DMS114 treated with DMSO at 0.1 percent for 48 hours (cell line): ENCODE measurements at regions not wholly inside any gene's neighbourhood (a gene's known extent, or its start where the extent isn't known, plus 50 kb on each side); places are given as distances from the start of the nearest gene placed in this dataset.

Source experiments
- DNase-seq: peaks from one replicate; lab custom pipeline; 2025; ENCODE audit not compliant: unreplicated experiment; lab: John Stamatoyannopoulos, UW

DNA sequence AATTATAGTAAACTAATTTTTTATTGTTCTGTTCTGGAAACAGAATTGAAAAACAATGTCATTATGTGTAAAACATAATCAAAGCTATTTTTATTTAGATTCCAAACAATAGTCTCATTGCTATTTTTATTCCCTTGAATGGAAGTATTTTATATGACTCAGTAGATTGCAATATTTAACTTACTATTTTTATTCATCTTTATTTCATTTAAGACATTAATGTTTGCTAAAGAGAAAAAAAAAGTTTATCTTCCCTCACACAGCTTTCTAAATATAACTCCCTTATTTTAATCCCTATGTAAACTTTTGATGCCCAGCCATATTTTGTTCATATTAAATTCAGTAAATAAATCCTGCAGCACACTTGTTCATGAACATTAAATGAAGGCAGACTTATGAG lies 622.4 kb downstream of the SLC6A15 start:
- no peak for DNase-seq

DNA sequence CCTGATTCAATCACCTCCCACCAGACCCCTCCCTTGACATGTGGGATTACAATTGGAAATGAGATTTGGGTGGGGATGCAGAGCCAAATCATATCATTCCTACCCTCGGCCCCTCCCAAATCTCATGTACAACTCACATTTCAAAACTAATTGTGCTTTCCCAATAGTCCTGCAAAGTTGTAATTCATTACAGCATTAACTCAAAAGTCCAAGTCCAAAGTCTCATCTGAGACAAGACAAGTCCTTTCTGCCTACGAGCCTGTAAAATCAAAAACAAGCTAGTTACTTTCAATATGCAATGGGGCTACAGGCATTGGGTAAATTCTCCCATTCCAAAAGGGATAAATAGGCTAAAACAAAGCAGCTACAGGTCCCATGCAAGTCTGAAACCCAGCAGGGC lies 634.6 kb downstream of the SLC6A15 start:
- DNase-seq = no peak

DNA sequence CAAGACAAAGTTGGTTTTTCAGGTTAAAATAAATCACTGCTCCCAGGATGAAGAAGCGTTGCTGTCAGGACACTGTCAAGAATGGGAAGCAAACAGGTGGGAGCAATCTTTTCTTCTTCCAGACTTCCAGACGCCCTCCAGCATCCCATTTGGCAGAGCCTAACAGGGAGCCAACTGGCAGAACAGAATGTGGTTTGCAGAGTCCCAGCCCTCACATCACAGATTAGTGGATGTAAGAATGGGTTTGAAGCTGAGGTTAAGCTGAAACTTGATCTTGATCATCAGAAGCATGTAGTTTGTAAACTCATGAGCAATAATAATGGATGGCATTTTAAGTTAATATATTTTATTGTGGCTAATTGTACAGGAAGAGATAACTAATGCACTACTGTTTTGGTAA lies 636.4 kb downstream of the SLC6A15 start:
- DNase-seq = no peak

- no peak for DNase-seq
These were observed 640.3 kb downstream of the SLC6A15 start for GRCh38 chr12:84272324-84272723.

GRCh38 chr12:84270470-84271140 lies 642.0 kb downstream of the SLC6A15 start:
- DNase-seq = no peak

- DNase-seq = no peak
These were observed 664.7 kb downstream of the SLC6A15 start for GRCh38 chr12:84247931-84248330.

- no peak for DNase-seq
These were observed 668.9 kb downstream of the SLC6A15 start for GRCh38 chr12:84243686-84244085.

- DNase-seq = no peak
These were observed 689.8 kb downstream of the SLC6A15 start for GRCh38 chr12:84222841-84223240.

DNA sequence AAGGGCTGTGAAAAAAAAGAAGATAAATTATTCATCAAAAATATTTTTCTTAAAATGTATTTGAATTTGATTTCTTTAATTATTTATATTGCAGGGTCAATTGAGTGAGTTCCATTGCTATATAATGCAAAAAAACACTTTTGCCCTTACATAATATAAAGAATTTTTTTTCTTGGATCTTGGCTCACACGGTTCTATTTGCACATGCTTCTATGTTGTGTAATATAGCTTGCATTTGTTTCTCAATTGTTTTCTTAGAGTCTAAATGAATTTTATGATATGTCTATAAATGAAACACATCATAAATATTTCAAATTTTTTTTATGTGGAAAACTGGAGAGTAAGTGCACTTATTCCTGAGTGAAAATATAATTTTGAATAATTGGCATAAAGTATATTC lies 694.2 kb downstream of the SLC6A15 start:
- DNase-seq = no peak

DNA sequence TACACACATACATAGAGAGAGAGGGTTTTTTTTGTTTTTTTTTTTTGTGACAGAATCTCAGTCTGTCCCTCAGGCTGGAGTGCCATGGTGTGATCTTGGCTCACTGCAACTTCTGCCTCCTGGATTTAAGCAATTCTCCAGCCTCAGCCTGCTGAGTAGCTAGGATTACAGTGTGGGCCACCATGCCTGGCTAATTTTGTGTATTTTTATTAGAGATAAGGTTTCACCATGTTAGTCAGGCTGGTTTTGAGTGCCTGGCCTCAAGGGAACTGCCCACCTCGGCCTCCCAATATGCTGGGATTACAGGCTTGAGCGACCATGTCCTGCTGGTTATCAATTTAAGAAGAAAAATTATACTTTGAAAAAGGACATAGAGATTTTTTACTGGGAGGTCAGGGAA lies 710.6 kb downstream of the SLC6A15 start:
- no peak for DNase-seq

GRCh38 chr12:84198294-84198946 lies 714.2 kb downstream of the SLC6A15 start:
- DNase-seq = no peak

DNA sequence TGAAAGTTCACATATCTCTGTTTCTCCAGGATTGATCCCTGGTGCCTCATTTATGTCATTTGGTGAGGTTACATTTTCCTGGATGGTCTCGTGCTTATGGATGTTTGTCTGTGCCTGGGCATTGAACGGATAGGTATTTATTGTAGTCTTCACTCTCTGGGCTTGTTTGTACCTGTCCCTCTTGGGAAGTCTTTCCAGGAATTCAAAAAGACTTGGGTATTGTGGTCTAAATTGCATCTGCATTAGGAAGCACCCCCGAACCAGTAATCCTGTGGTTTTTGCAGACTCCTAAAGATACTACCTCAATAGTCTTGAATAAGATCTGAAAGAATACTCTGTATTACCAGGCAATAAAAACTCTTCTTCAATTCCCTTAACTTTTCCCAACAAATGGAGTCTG lies 720.8 kb downstream of the SLC6A15 start:
- DNase-seq = no peak

GRCh38 chr12:84186433-84186832 lies 726.2 kb downstream of the SLC6A15 start:
- DNase-seq = no peak

DNA sequence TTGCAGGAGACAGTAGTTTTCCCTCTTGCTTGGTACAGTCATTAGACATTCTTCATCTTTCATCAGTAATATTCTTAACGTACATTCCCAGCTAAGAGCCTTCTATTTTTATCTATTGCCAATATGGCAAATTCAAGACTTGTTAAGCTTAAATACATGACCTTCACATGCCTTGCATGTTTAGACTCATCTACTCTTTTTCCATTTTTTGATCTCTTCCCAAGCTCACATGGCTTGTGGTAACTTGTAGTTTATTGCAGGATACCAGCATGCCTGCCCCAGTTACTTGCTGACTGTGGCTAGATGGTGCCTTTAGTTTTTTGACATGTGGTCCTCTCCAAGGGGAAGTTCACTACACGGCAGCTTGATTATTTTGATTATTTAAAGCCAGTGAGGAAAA lies 729.0 kb downstream of the SLC6A15 start:
- DNase-seq = no peak

GRCh38 chr12:84174115-84174514 lies 738.5 kb downstream of the SLC6A15 start:
- no peak for DNase-seq

DNA sequence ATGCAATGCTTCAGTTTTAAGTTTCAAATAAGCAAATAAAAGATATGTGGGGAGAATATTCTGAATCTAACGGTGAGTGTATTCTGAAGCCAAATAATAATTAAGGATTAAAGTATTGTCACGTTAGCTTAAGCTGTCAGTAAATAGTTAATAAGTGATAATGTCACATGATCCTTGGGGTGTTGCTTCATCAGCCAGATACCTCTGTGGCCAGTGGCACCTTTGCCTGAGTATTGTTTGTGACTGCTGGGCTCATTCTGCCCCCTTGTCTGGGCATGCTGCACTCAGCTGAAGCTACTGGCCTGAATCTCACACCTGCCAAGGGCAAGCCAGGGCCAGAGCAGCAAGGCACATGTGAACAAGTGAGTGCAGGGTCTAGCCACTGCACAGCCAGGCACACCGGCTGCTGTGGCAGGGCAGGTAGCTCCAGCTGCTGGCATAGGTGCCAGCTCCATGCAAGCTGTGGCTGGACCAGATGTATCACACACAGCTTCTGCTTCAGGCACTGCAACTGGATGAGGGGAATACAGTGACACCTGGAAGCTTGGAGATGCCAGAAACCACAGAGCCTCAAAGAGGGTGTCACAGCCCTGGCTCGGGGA lies 739.7 kb downstream of the SLC6A15 start:
- no peak for DNase-seq

DNA sequence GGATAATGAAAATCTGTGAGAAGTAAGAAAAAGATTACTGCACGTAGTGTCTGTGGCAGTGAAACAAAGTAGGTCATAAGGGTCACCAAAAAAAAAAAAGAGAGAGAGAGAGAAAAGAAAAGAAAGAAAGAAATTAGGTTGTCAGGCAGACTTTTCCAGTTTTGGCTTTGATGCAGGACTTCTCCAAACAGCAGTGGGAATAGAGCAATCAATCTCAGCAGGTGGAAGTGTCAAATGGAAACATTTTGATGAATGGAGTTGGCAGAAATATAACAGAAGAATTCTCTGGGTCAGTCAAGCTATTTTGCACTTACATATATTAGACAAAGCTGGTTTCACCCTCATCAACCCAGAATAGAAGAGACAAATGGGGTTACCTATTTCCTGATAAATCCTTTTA lies 745.8 kb downstream of the SLC6A15 start:
- no peak for DNase-seq

- DNase-seq = no peak
These were observed 746.5 kb downstream of the SLC6A15 start for GRCh38 chr12:84165998-84166571.

GRCh38 chr12:84161296-84161695 lies 751.3 kb downstream of the SLC6A15 start:
- DNase-seq = no peak

DNA sequence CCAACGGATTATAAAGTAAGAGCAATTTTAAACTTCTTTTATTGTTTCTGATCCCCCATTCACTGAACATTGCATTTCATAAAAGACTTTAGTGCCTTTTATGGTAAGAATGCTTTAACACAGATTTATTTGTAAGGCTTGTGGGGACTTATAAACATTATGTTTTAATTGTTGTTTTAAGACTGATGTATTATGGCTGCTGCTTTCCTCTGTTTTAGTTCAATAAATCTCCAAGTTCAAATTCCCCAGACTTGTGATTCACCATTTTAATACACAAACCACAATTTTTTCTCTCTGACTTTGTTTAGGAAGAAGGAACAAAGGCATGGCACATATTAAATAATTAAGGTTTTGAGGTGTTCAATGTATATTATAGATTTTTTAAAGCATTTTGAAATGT lies 753.3 kb downstream of the SLC6A15 start:
- DNase-seq = no peak

- DNase-seq = no peak
These were observed 755.4 kb downstream of the SLC6A15 start for GRCh38 chr12:84157170-84157569.
